ENCODE measurements at regions not wholly inside any gene's neighbourhood (a gene's known extent, or its start where the extent isn't known, plus 50 kb on each side); places are given as distances from the start of the nearest gene placed in this dataset.

DNA sequence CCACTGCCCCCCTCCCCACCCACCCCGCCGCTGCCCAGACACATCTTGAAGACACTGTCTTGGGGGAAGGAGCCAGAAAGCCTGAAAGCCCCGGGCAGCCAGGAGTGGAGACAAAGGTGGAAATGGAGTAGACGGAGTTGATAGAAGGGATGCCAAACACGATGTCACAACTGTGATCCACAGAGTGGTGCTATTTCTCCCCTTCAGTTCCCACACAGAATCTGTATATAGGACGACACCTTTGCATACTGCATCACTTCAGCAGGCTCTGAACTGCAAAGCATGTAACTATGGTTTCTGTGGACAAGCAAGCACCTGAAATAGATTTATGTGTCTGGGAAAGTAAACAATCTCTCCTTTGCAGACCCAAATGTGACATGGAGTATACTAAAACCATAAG lies 56.4 kb upstream of the F13A1 start:
- TF ChIP-seq, protein P1, sequence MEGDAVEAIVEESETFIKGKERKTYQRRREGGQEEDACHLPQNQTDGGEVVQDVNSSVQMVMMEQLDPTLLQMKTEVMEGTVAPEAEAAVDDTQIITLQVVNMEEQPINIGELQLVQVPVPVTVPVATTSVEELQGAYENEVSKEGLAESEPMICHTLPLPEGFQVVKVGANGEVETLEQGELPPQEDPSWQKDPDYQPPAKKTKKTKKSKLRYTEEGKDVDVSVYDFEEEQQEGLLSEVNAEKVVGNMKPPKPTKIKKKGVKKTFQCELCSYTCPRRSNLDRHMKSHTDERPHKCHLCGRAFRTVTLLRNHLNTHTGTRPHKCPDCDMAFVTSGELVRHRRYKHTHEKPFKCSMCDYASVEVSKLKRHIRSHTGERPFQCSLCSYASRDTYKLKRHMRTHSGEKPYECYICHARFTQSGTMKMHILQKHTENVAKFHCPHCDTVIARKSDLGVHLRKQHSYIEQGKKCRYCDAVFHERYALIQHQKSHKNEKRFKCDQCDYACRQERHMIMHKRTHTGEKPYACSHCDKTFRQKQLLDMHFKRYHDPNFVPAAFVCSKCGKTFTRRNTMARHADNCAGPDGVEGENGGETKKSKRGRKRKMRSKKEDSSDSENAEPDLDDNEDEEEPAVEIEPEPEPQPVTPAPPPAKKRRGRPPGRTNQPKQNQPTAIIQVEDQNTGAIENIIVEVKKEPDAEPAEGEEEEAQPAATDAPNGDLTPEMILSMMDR (IDR thresholded peaks at IDR 0.05): no peak
- TF ChIP-seq POLR2AphosphoS5 (IDR thresholded peaks at IDR 0.05): no peak
- TF ChIP-seq EP300 (IDR thresholded peaks at IDR 0.05): no peak
